RPMI7951 (cell line): ENCODE measurements at regions not wholly inside any gene's neighbourhood (a gene's known extent, or its start where the extent isn't known, plus 50 kb on each side); places are given as distances from the start of the nearest gene placed in this dataset.
A peak's percentile ranks its signal among the peaks of the same experiment; 100 is the strongest.
"Not testable (repeated sequence)": the region's sequence is repeated elsewhere in the genome, so short reads cannot be mapped to it uniquely, and the experiment has no call there.

Experiments
- DNase-seq: peaks from one replicate; pipeline ENCODE4 v3.0.0-alpha.2; 2012; ENCODE audit warnings: low read depth

DNA sequence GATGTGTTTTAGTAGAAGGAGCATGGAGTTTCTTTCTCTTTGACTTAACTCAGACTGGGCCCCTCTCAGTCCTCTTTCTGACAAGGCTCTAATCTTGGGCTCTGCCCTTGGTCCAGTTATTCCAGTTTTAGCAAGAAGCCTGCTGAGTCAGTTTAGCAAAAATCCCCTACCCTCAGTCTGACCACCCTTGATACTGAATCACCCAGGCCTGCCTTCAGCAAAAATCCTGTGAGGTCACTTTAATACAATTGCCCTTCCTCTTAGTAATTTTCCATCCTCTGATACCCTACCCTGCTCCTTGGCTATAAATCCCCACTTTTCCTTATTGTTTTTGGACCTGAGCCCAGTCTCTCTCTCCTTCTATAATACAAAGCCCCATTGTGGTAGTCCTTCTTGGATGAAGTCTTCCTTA lies 326.7 kb upstream of the NOX3 start:
- peak; percentile 97 for DNase-seq

- DNase-seq: no peak
Observed at GRCh38 chr6:155779456-155779855, 323.8 kb upstream of the NOX3 start.

- DNase-seq: no peak
Observed at GRCh38 chr6:155778336-155778735, 322.7 kb upstream of the NOX3 start.

DNA sequence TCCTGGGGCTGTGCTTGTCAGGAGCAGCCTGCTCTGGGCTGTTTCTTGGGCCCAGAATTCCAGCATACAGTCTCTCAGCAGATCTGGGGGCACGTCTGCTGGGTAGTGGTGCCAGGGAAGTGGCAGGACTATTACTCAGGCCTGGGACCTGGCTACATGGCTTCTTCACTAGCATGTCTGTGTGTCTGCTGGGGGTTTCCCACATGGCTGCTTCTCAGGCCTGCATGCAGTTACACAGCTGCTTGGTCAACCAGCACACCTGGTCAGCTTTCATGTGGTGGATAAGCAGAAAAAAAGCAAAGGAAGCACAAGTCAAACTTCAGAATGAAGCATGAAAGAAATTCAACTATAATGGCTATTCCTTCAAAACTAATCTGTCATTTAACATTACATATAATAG lies 316.2 kb upstream of the NOX3 start:
- DNase-seq: no peak

DNA sequence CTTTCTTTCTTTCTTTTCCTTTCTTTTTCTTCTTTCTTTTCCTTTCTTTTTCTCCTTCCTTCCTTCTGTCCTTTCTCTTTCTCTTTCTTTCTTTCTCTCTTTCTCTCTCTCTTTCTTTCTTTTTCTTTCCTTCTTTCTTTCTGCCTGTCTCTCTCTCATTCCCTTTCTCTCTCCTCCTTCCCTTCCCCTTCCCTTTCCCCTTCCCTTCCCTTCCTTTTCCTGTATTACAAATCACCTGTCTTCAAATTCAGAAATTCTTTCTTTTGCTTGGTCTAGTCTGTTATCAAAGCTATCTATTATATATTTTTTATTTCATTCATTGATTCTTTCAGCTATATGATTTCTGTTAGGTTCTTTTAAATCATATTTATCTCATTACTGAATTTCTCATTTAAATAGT lies 315.2 kb upstream of the NOX3 start:
- no peak for DNase-seq

- DNase-seq: no peak
Observed at GRCh38 chr6:155770313-155770712, 314.7 kb upstream of the NOX3 start.

GRCh38 chr6:155765275-155766194 lies 309.9 kb upstream of the NOX3 start:
- DNase-seq: peak; percentile 61

DNA sequence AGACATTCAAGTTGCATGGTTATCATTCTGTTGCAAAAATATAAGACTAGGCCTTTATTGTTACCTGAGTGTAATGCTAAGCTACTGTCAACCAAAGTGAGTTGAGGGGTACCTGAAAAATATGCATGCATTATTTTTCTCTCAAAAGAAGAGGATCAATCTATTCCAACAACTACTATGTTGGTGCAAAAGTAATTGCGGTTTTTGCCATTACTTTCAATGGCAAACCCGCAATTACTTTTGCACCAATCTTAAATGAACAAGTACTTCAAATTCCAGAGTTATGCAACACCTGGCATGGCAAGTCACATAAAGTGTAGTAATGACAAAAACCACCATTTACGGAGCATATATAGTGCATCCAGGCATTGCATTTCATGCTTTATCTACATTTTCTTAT lies 307.0 kb upstream of the NOX3 start:
- DNase-seq: no peak

DNA sequence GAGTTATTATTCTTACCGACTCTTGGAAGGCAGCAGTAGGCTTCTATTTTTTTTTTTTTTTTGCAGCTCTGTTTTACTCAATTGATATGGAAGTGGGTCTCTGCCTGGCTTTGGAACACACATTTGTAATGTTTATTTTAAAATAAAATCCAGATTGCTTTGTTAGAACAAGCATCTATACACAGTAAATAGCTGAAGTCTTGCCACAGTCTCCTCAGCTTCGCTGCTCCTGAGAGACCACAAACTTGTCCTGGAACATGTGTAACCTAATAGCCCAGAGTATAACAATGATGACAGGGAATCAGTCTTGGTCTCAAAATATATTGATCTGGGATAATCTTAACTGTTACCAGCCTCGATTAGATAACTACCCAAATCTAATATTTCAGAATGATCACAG lies 299.8 kb upstream of the NOX3 start:
- no peak for DNase-seq

- DNase-seq: not testable (repeated sequence)
Observed at GRCh38 chr6:155748778-155749177, 293.1 kb upstream of the NOX3 start.

- DNase-seq: no peak
Observed at GRCh38 chr6:155747491-155747890, 291.9 kb upstream of the NOX3 start.

- DNase-seq: no peak
Observed at GRCh38 chr6:155740781-155741399, 285.3 kb upstream of the NOX3 start.

GRCh38 chr6:155738602-155739105 lies 283.0 kb upstream of the NOX3 start:
- no peak for DNase-seq

DNA sequence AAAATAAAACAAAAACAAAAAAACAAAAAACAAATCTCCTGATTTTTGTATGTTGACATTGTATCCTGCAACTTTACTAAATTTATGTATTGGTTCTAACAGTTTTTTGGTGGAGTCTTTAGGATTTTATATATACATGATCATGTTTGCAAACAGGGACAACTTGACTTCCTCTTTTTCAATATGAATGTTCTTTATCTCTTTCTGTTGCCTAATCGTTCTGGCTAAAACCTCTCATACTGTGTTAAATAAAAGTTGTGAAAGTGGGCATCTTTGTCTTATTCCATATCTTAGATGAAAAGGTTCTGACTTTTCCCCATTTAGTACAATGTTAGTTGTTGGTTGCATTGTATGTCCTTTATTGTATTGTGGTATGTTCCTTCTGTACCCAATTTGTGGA lies 261.7 kb upstream of the NOX3 start:
- DNase-seq: no peak

DNA sequence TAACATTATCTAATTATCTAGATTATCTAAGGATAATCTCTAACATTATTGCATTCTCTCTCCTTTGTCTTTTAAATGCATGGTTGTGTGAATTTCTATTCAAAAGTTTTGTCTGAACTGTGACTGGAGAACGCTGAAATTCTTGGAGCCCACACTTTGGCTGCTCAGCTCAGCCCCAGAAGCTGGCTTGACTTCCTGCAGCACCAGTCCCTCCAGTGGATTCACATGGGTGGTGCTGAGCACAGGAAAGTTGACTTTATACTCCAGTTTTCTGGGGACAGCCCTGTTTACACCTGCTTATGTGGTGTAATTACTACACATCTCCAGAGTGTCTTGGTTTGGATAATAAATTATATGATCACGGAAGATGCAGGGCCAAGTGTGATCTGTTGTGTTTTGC lies 255.1 kb upstream of the NOX3 start:
- no peak for DNase-seq

DNA sequence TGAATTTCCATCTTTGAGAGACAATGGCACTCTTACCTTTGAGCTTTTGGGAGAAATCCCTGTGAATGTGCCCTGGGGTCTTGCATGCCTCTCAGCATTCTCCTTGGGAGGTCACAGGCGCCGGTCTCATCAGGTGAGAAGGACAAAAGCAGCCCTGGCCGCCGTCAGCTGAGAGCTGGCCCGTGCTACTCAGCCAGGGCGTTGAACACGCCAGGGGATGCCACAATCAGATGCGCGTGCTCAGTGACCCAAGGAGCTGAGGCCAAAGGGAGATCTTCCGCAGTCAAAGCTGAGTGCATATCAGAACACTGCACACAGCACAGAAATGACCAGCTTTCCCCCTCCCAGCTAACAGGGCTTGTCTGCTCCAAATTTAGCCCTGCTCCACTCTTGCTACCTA lies 253.6 kb upstream of the NOX3 start:
- DNase-seq: no peak

- DNase-seq: no peak
Observed at GRCh38 chr6:155708100-155708499, 252.5 kb upstream of the NOX3 start.

- DNase-seq: no peak
Observed at GRCh38 chr6:155706806-155707205, 251.2 kb upstream of the NOX3 start.

- DNase-seq: no peak
Observed at GRCh38 chr6:155706341-155706740, 250.7 kb upstream of the NOX3 start.

- DNase-seq: no peak
Observed at GRCh38 chr6:155701342-155701741, 245.7 kb upstream of the NOX3 start.

DNA sequence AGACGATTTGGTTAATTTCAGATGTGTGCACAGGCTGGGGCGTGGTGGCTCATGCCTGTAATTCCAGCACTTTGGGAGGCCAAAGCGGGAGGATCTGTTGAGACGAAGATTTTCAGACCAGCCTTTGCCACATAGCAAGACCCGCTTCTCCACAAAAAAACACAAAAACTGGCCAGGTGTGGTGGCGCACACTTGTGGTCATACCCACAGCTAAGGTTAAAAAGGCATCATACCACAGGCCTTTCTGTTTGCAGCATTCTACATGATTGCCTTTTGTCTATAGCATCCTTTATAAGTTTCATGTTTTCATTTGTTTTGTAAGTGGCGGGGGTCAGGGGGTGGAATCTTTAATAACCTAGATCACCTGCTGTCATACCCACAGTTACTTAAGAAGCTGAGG lies 239.9 kb upstream of the NOX3 start:
- DNase-seq: no peak

- DNase-seq: no peak
Observed at GRCh38 chr6:155694419-155694790, 238.8 kb upstream of the NOX3 start.
